Activated CD8-positive, alpha-beta memory T cell treated with anti-CD3 and anti-CD28 coated beads, Interleukin-2, amount 50 U/mL, for 48 hours (primary cell): ENCODE measurements at regions not wholly inside any gene's neighbourhood (a gene's known extent, or its start where the extent isn't known, plus 50 kb on each side); places are given as distances from the start of the nearest gene placed in this dataset.
A peak's percentile ranks its signal among the peaks of the same experiment; 100 is the strongest.

Source experiments
- DNase-seq: peaks from one replicate; pipeline ENCODE4 v3.0.0-alpha.2; 2020

GRCh38 chr2:8028436-8028835 lies 653.4 kb upstream of the ID2 start:
- DNase-seq: peak; percentile 10

GRCh38 chr2:8028981-8029380 lies 652.9 kb upstream of the ID2 start:
- DNase-seq: no peak

- peak; percentile 48 for DNase-seq
Observed at GRCh38 chr2:8030573-8031303, 651.1 kb upstream of the ID2 start.

GRCh38 chr2:8031370-8031769 lies 650.5 kb upstream of the ID2 start:
- no peak for DNase-seq

- no peak for DNase-seq
Observed at GRCh38 chr2:8033546-8034096, 648.2 kb upstream of the ID2 start.

GRCh38 chr2:8036366-8036765 lies 645.5 kb upstream of the ID2 start:
- DNase-seq: no peak

- no peak for DNase-seq
Observed at GRCh38 chr2:8039732-8040131, 642.1 kb upstream of the ID2 start.

GRCh38 chr2:8043295-8043694 lies 638.6 kb upstream of the ID2 start:
- DNase-seq: no peak

GRCh38 chr2:8044046-8044594 lies 637.7 kb upstream of the ID2 start:
- DNase-seq: no peak

GRCh38 chr2:8045081-8045614 lies 636.7 kb upstream of the ID2 start:
- no peak for DNase-seq

GRCh38 chr2:8046849-8047248 lies 635.0 kb upstream of the ID2 start:
- no peak for DNase-seq

GRCh38 chr2:8049176-8049575 lies 632.7 kb upstream of the ID2 start:
- DNase-seq: no peak

GRCh38 chr2:8049851-8050571 lies 631.8 kb upstream of the ID2 start:
- peak; percentile 72 for DNase-seq

- DNase-seq: no peak
Observed at GRCh38 chr2:8053216-8053615, 628.6 kb upstream of the ID2 start.

GRCh38 chr2:8054070-8054469 lies 627.8 kb upstream of the ID2 start:
- DNase-seq: no peak

GRCh38 chr2:8058652-8059051 lies 623.2 kb upstream of the ID2 start:
- DNase-seq: no peak

- DNase-seq: no peak
Observed at GRCh38 chr2:8059255-8059654, 622.6 kb upstream of the ID2 start.

- DNase-seq: no peak
Observed at GRCh38 chr2:8059794-8060193, 622.1 kb upstream of the ID2 start.

GRCh38 chr2:8061219-8061618 lies 620.6 kb upstream of the ID2 start:
- DNase-seq: no peak

- no peak for DNase-seq
Observed at GRCh38 chr2:8064603-8065002, 617.3 kb upstream of the ID2 start.

GRCh38 chr2:8065191-8065590 lies 616.7 kb upstream of the ID2 start:
- no peak for DNase-seq

- no peak for DNase-seq
Observed at GRCh38 chr2:8067784-8068336, 614.0 kb upstream of the ID2 start.

- DNase-seq: no peak
Observed at GRCh38 chr2:8072907-8073306, 608.9 kb upstream of the ID2 start.
